Left ventricle myocardium inferior (tissue), 1 donor: ENCODE measurements at regions not wholly inside any gene's neighbourhood (a gene's known extent, or its start where the extent isn't known, plus 50 kb on each side); places are given as distances from the start of the nearest gene placed in this dataset.
"Not testable (repeated sequence)": the region's sequence is repeated elsewhere in the genome, so short reads cannot be mapped to it uniquely, and the experiment has no call there.

ENCODE experiments used
- DNase-seq: peaks from one replicate; pipeline ENCODE4 v3.0.0-alpha.2; 2020
- H3K27ac ChIP-seq: fragments of 200-600 bp; replicated peaks from 2 replicates; pipeline ENCODE4 v1.8.0; 2021
- H3K27me3 ChIP-seq: fragments of 200-600 bp; 2 replicates; pipeline ENCODE4 v1.8.0; 2021; ENCODE audit warnings: low read depth
- H3K36me3 ChIP-seq: fragments of 200-600 bp; 2 replicates; pipeline ENCODE4 v1.8.0; 2021
- H3K4me1 ChIP-seq: fragments of 200-600 bp; 2 replicates; pipeline ENCODE4 v1.8.0; 2021
- H3K4me3 ChIP-seq: fragments of 200-600 bp; 2 replicates; pipeline ENCODE4 v1.8.0; 2021; ENCODE audit warnings: mild to moderate bottlenecking, moderate library complexity
- H3K9me3 ChIP-seq: fragments of 200-600 bp; replicated peaks from 2 replicates; pipeline ENCODE4 v1.8.0; 2021
- intact Hi-C: fragments of 100-400 bp; cut with micrococcal nuclease; formaldehyde crosslinking; loops from one replicate; pipeline ENCODE4 v1.11.0; 2022
- donor health status: DM: no; HTN: yes; CAD: no; lungs with severe emphysema.

GRCh38 chr22:11932212-11932611, 3595.8 kb upstream of the OR11H1 start:
- H3K27ac ChIP-seq: not testable (repeated sequence)

DNA sequence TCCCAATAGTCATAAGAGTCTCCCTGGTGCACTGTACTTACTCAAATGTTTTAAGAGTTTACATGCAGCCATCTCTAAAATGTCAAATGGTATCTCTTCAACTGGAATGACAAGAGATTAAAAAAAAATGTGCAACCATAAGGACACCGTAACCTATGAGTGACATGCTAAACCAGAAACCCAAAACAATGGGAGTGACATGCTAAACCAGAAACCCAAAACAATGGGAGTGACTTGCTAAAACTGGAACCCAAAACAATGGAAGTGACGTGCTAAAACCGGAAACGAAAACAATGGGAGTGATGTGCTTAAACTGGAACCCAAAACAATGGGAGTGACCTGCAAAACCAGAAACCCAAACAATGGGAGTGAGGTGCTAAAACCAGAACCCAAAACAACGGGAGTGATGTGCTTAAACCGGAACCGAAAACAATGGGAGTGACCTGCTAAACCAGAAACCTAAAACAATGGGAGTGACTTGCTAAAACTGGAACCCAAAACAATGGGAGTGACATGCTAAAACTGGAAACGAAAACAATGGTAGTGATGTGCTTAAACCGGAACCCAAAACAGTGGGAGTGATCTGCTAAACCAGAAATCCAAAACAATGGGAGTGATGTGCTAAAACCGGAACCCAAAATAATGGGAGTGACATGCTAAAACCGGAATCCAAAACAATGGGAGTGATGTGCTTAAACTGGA, 3559.9 kb upstream of the OR11H1 start:
- H3K36me3 ChIP-seq, H3K4me3 ChIP-seq, H3K27ac ChIP-seq, intact Hi-C loops, H3K4me1 ChIP-seq, H3K9me3 ChIP-seq, H3K27me3 ChIP-seq, DNase-seq: not testable (repeated sequence)

More at GRCh38 chr22:11932212-11932611, 3595.8 kb upstream of the OR11H1 start:
- H3K9me3 ChIP-seq, DNase-seq, intact Hi-C loops, H3K4me3 ChIP-seq, H3K4me1 ChIP-seq, H3K36me3 ChIP-seq, H3K27me3 ChIP-seq: not testable (repeated sequence)

GRCh38 chr22:11973856-11974255, 3554.1 kb upstream of the OR11H1 start:
- H3K27ac ChIP-seq, H3K9me3 ChIP-seq, DNase-seq, H3K27me3 ChIP-seq, H3K36me3 ChIP-seq, intact Hi-C loops, H3K4me1 ChIP-seq: not testable (repeated sequence)
- peak overlapping the region; percentile 36 for H3K4me3 ChIP-seq
